ENCODE measurements at regions not wholly inside any gene's neighbourhood (a gene's known extent, or its start where the extent isn't known, plus 50 kb on each side); places are given as distances from the start of the nearest gene placed in this dataset.

DNA sequence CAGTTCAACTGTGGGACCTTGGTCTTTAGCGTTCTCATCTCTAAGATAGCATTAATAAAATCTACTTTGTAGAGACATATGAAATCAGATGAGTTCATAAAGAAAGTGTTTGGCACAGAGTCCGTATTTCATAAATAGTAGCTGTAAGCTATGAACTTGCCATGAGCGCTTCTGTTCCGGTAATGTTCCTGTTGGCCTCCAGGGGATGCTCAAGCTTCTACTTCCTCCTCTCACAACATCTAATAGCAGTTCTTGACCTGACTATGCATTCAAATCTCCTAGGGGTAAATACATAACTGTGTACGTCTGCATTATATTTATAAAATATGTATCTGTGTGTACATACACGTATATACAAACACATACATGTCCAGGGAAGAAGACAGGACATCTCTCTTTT lies 288.2 kb upstream of the TMPO start:
- Histone ChIP-seq H3K9ac (ENCODE audit: low read length) (no peak overlapping the region), H4K20me1 (ENCODE audit: low read depth, low read length) (no peaks in the 10 kb centered on the region), H3K9me2 (replicated peaks; ENCODE audit: insufficient read depth, low read length) (no peaks in the 10 kb centered on the region), H3K79me2 (ENCODE audit: insufficient read depth, low read length) (no peaks in the 10 kb centered on the region), H3K36me3 (ENCODE audit: low read length) (no peaks in the 10 kb centered on the region), H3F3A (ENCODE audit: insufficient read depth) (no peaks in the 10 kb centered on the region), H3K9me3 (ENCODE audit: insufficient read depth, low read length) (no peaks in the 10 kb centered on the region), H3K27me3 (ENCODE audit: low read length) (0 out of 2 replicates have a peak, but pooled peaks cover 4% of the 10 kb centered on the region), H2AFZ (ENCODE audit: low read depth, low read length, severe bottlenecking) (no peak overlapping the region), H3K4me3 (ENCODE audit: insufficient read depth, low read length, poor library complexity, severe bottlenecking) (no peak overlapping the region), H3K4me2 (ENCODE audit: low read depth, low read length, poor library complexity, severe bottlenecking) (no peak overlapping the region), H3K27ac (ENCODE audit: low read depth, low read length) (no peak overlapping the region)
- no peak for TF ChIP-seq EZH2phosphoT487 (conservative IDR thresholded peaks at IDR 0.05; ENCODE audit: low read length)
- peak; percentile 26 for TF ChIP-seq CTCF (IDR thresholded peaks at IDR 0.05; ENCODE audit: insufficient read depth, low read length, poor library complexity, severe bottlenecking)

- 0 out of 2 replicates have a peak, but pooled peaks cover 3% of the 10 kb centered on the region for H3K27me3 ChIP-seq (ENCODE audit: low read length)
- no peaks in the 10 kb centered on the region for H3K79me2 ChIP-seq (ENCODE audit: insufficient read depth, low read length)
- H3K4me3 ChIP-seq (ENCODE audit: insufficient read depth, low read length, poor library complexity, severe bottlenecking), result no peak overlapping the region
- no peaks in the 10 kb centered on the region for H3K9me2 ChIP-seq (replicated peaks; ENCODE audit: insufficient read depth, low read length)
- no peak overlapping the region for H3K4me2 ChIP-seq (ENCODE audit: low read depth, low read length, poor library complexity, severe bottlenecking)
- no peaks in the 10 kb centered on the region for H3F3A ChIP-seq (ENCODE audit: insufficient read depth)
- no peaks in the 10 kb centered on the region for H3K9me3 ChIP-seq (ENCODE audit: insufficient read depth, low read length)
- no peaks in the 10 kb centered on the region for H4K20me1 ChIP-seq (ENCODE audit: low read depth, low read length)
- no peak overlapping the region for H3K9ac ChIP-seq (ENCODE audit: low read length)
- H3K36me3 ChIP-seq (ENCODE audit: low read length), result no peaks in the 10 kb centered on the region
- H3K27ac ChIP-seq (ENCODE audit: low read depth, low read length), result no peak overlapping the region
- no peak overlapping the region for H2AFZ ChIP-seq (ENCODE audit: low read depth, low read length, severe bottlenecking)
- no peak for TF ChIP-seq EZH2phosphoT487 (conservative IDR thresholded peaks at IDR 0.05; ENCODE audit: low read length)
- TF ChIP-seq CTCF (IDR thresholded peaks at IDR 0.05; ENCODE audit: insufficient read depth, low read length, poor library complexity, severe bottlenecking), result no peak
These were observed 286.5 kb upstream of the TMPO start for GRCh38 chr12:98228683-98229539.

- H2AFZ ChIP-seq (ENCODE audit: low read depth, low read length, severe bottlenecking), result no peak overlapping the region
- no peak for TF ChIP-seq CTCF (IDR thresholded peaks at IDR 0.05; ENCODE audit: insufficient read depth, low read length, poor library complexity, severe bottlenecking)
- H3F3A ChIP-seq (ENCODE audit: insufficient read depth), result no peaks in the 10 kb centered on the region
- H4K20me1 ChIP-seq (ENCODE audit: low read depth, low read length), result no peaks in the 10 kb centered on the region
- H3K9ac ChIP-seq (ENCODE audit: low read length), result no peak overlapping the region
- no peak overlapping the region for H3K4me3 ChIP-seq (ENCODE audit: insufficient read depth, low read length, poor library complexity, severe bottlenecking)
- H3K9me2 ChIP-seq (replicated peaks; ENCODE audit: insufficient read depth, low read length), result no peaks in the 10 kb centered on the region
- no peaks in the 10 kb centered on the region for H3K36me3 ChIP-seq (ENCODE audit: low read length)
- H3K9me3 ChIP-seq (ENCODE audit: insufficient read depth, low read length), result no peaks in the 10 kb centered on the region
- H3K79me2 ChIP-seq (ENCODE audit: insufficient read depth, low read length), result no peaks in the 10 kb centered on the region
- H3K27ac ChIP-seq (ENCODE audit: low read depth, low read length), result no peak overlapping the region
- no peaks in the 10 kb centered on the region for H3K27me3 ChIP-seq (ENCODE audit: low read length)
- no peak overlapping the region for H3K4me2 ChIP-seq (ENCODE audit: low read depth, low read length, poor library complexity, severe bottlenecking)
These were observed 285.9 kb upstream of the TMPO start for GRCh38 chr12:98229540-98229924.
